MM.1S (cell line): ENCODE measurements at regions not wholly inside any gene's neighbourhood (a gene's known extent, or its start where the extent isn't known, plus 50 kb on each side); places are given as distances from the start of the nearest gene placed in this dataset.

Experiments
- CTCF ChIP-seq: fragments of 300-600 bp; sonication (generic); IDR thresholded peaks from 2 replicates; pipeline ENCODE4 v1.5.1; 2016; ENCODE audit warnings: antibody characterized with exemption, low read length, mixed read lengths
- EZH2 ChIP-seq: fragments of 300-600 bp; sonication (generic); optimal IDR thresholded peaks from 2 replicates; pipeline ENCODE3; 2017; ENCODE audit warnings: low read depth, mild to moderate bottlenecking, antibody characterized with exemption, low read length, mixed read lengths
- EZH2phosphoT487 ChIP-seq: fragments of 300-600 bp; sonication (generic); IDR thresholded peaks from 2 replicates; pipeline ENCODE4 v1.6.1; 2018; ENCODE audit warnings: antibody characterized with exemption, low read length

- TF ChIP-seq CTCF: no peak
- no peak for TF ChIP-seq EZH2phosphoT487
- no peak for TF ChIP-seq EZH2
These were observed 329.0 kb upstream of the TECRL start for GRCh38 chr4:64738240-64738639.
